AG08395 (cell line): ENCODE measurements at regions not wholly inside any gene's neighbourhood (a gene's known extent, or its start where the extent isn't known, plus 50 kb on each side); places are given as distances from the start of the nearest gene placed in this dataset.
"Not testable (repeated sequence)": the region's sequence is repeated elsewhere in the genome, so short reads cannot be mapped to it uniquely, and the experiment has no call there.

ENCODE experiments used
- DNase-seq: peaks from one replicate; pipeline ENCODE4 v3.0.0; 2012; ENCODE audit warnings: mixed read lengths, low spot score

- no peak for DNase-seq
Measured at GRCh38 chr21:29396951-29397455, 98.3 kb downstream of the BACH1 start.

- DNase-seq = no peak
Measured at GRCh38 chr21:29403301-29403700, 104.6 kb downstream of the BACH1 start.

DNA sequence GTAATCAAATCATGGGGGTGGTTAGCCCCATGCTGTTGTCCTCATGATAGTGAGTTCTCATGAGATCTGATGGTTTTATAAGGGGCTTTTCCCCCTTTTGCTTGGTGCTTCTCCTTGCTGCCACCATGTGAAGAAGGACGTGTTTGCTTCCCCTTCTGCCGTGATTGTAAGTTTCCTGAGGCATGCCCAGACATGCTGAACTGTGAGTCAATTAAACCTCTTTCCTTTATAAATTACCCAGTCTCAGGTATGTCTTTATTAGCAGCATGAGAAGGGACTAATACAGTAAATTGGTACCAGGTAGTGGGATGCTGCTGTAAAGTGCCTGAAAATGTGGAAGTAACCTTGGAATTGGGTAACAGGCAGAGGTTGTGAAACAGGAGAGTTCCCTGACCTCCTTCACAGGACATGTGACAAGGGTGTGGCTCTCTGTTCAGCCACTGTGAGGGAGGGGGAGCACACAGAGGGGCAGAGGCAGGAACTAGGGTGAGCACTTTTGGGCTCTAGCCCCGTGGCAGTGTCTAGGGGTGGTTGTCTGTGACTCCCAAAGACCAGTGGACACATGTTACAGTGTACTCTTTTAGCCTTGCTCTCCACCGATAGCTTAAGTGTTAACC is 105.3 kb downstream of the BACH1 start:
- DNase-seq = no peak

DNA sequence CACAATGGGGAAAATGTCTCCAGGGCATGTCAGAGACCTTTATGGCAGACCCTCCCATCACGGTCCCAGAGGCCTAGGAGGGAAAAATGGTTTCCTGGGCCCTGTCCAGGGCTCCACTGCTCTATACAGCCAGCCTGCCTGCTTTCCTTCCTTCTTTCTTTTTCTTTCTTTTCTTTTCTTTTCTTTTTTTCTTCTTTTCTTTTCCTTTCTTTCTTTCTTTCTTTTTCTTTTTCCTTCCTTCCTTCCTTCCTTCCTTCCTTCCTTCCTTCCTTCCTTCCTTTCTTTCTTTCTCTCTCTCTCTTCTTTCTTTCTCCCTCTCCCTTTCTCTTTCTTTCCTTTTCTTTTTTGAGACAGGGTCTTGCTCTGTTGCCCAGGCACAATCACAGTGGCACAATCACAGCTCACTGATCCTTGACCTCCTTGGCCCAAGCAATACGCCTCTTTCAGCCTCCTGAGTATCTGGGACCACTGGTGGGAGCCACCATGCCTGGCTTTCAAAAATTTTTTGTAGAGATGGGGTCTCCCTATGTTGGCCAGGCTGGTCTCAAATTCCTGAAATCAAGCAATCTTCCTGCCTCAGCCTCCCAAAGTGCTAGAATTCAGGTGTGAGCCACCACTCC is 106.9 kb downstream of the BACH1 start:
- DNase-seq = no peak

- no peak for DNase-seq
Measured at GRCh38 chr21:29406385-29406784, 107.7 kb downstream of the BACH1 start.

- DNase-seq = no peak
Measured at GRCh38 chr21:29407571-29407970, 108.8 kb downstream of the BACH1 start.

DNA sequence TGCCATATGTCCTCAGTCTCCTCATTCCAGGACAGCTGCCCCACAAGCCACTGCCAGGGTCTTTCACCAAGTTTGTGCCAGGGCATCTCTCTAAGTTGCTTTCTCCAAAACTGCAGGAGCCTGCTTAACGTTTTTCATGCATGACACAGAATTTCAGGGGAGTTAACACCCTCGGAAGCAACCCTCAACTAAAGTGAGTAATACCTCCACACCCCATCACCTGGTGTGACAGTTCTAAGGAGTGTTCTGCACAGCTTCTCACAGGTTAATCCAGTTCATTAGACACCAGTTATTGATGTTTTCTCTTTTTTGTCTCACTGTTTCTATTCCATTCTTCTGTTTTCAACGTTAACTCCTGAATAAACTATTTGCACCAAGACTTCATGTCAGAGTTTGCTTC is 115.0 kb downstream of the BACH1 start:
- no peak for DNase-seq

- no peak for DNase-seq
Measured at GRCh38 chr21:29416268-29416667, 117.5 kb downstream of the BACH1 start.

DNA sequence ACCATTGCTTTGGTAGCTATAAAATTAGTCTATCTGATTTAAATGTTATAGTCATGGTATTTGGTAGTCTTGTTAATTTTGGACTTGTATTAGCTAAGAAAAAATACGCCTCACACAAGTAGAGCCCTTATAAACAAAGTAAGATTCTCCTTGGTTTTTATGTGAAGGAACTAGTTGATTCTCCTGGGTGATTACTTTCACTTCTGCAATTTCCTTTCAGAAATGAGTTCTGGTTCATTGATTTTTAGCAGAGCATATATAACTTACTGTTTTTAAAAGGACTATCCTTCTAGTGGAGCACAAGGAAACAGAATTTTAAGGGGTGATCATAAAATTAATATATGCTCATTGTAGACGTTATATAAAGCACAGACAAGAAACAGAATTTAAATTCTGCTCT is 120.1 kb downstream of the BACH1 start:
- DNase-seq = no peak

- no peak for DNase-seq
Measured at GRCh38 chr21:29419422-29419821, 120.7 kb downstream of the BACH1 start.

GRCh38 chr21:29423099-29423870 is 124.6 kb downstream of the BACH1 start:
- no peak for DNase-seq

DNA sequence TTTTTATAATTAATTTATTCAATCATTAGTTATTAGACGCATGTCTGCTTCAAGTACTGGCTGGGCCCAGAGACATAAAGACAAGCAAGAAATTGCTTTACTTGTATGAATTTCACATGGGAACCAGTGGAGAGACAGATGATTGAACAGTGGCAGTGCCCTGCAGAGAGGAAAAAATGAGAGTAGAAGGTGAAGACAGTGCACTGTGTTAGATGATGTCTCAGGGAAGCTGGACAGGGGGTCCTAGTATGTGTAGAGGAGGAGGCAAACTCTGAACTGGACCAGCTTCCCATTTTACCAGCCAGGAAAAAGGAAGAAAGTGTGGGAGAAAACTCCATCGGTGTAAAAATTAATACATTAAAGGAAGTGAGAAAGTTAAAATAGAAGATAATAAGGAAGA is 126.0 kb downstream of the BACH1 start:
- no peak for DNase-seq

DNA sequence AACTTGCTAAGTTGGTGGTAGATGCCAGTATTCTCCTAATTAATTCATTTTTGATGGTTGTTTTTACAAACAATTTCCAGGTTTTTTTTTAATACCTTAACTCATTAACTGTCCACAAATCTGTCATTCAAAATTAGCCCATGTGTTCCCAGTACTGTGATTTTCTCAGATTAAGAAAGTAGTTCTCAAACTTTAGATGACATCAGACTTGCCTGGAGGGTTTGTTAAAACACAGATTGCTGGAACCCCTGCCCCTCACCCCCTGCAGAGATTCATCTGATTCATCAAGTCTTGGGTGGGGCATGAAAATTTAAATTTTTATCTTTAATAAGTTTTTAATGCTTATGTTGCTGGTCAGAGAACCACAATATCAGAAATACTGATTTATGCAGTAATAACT is 130.5 kb downstream of the BACH1 start:
- no peak for DNase-seq

DNA sequence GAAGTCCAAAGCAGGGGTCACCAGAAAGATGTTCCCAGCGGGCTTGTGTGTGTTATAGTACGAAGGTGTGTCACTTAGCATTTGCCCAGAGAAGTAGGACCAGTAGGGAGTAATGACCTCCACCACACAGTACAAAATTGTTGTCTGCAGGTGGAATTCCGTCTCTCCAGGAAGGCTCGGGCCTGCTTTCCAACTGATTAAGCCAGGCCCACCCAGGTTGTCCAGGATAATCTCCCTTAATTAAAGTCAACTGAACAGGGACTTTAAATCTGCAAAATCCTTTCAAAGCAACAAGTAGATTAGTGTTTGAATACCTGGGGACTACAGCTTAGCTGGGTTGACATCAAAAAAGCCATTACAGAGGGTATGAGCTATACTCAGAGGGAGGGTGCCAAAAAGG is 131.3 kb downstream of the BACH1 start:
- no peak for DNase-seq

DNA sequence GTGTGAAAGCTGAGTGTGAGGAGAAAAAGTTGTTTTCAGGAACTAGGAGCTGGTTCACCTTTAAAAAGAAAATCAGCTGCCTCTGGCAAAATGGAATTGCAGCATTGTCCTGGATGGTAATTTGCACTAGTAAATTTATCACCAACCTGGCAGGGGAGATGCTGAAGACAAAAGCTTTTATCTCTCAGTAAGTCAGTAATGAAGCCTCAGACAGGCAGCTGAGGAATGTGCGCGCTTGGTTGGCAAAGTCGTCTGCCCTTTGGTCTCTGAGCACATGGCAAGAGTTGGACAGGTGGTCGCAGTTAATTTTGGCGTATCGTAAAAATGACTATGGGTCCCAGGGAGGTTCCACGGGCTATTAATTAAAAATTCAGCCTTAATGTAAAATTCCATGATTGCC is 131.9 kb downstream of the BACH1 start:
- no peak for DNase-seq

DNA sequence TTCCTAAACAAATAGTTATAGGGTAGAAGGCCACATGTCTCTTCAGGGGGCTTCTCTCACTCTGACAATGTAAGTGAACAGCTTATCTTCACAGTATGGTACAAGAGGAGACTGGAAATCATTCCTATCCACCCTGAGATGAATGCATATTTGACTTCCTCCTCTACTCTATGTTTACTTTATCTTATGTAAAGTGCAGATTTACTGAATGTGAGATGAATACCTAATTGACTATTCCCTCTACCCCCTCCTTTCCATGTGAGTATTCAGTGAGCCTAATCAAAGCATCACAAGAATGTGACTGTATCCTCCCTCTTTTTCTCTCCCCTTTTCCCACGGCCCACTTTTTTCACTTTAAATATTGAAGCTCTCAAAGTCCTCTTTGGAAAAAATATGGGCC is 132.5 kb downstream of the BACH1 start:
- DNase-seq = no peak

DNA sequence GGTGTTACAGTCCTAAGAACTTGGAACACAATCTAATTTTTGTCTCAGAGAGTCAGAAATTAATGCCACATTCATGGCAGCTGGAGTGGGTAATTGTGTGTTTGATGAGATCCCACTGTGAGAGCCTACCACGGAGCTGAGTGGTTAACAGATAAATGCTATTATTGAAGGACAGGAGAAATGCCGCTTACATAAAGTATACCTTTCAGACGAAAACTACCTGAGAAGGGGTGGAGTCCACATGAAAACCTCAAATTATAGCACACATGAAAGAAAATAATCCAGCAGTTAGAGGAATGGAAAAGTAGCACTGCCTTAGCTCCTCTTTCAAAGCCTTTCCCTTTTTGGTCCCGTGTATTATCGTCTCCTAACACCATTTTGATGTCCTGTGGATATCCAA is 133.0 kb downstream of the BACH1 start:
- no peak for DNase-seq

DNA sequence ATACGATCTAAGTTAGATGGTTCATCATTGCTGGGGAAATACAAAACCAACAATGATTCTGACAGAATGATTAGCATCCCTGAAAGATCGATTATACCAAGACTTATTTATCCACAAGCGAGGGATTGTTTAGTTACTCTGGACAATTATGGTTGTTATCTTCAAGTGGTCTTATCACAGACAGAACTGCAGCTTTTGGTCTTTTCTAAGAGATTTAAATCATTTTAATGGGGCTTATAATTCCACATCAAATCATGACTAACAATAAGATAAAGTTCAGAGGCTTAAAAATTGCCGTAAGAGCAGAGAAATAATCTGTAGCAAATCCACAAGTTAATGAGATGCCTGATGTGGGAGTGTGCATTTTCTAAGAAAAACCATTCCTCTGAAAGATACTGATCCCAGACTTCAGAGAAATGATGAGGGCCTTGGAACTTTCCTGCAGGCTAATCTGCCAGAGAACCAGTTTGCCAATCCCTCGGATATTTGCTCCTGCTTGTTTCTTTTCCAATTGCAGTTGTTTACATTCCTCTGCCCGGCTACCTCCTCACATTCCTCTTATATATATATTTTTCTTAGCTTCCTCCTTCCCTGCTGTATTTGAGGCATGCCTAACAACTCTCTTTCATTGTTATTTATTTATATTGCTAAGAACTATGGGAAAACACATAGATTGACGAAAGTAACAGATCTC is 134.8 kb downstream of the BACH1 start:
- no peak for DNase-seq

DNA sequence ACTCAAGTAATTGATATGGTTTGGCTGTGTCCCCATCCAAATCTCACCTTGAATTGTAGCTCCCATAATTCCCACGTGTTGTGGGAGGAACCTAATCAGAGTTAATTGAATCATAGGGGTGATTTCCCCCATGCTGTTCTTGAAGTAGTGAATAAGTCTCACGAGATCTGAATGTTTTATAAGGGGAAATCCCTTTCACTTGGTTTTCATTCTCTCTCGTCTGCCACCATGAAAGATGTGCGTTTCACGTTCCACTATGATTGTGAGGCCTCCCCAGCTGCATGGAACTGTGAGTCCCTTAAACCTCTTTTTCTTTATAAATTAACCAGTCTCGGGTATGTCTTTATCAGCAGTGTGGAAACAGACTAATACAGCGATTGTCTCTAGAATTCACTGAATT is 135.4 kb downstream of the BACH1 start:
- no peak for DNase-seq

DNA sequence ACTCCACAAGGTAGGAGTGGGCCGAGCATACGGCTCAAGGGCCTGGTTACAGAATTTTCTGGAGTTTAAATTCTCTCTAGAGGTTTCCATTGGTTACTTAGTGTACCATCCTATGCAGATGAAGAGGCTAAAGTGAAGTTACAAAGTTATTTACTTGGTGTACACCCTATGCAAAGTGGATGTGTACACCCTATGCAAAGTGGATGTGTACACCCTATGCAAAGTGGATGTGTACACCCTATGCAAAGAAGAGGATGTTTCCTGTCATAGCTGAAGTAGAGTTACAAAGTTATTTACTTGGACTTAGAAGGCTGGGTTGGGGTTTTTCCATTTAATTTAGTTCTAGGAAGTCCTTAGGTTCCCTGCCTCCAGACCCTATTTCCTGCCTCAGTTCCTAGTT is 136.3 kb downstream of the BACH1 start:
- not testable (repeated sequence) for DNase-seq

DNA sequence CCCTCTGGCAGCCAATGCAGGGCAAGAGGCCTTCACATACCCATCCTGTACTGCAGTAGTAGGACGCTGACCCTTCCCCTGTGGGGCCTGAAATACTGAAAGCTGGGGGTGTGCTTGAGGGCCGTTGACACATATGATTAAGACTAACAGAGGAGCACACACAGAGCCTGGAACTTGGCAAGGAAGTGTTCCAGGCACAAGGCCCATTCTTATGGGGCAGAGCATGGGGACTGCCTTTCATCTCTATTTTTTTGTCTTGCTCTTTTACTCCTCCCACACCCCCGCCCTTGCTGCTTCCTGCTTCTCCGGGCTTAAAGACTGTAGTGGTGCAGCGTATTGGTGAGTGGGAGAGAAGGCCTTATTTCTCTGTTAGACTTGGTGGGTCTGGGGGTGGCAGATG is 137.4 kb downstream of the BACH1 start:
- no peak for DNase-seq

DNA sequence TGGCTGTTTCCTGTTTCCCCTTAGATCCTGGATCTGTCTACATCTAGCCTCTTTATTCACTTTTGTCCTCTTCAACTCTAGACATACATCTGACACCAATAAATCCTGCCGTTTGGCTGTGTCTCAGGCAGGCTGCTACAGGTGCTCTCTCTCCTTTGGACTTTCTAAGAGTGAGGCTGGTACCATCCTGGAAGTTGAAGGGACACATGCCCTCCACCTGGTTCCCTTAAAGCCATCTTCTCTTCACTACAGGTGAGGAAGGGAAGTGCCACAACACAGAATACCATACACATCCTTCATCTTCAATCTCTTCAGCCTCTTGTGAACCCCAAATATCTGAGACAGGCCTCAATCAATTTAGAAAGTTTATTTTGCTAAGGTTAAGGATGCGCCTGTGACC is 137.9 kb downstream of the BACH1 start:
- DNase-seq = no peak

DNA sequence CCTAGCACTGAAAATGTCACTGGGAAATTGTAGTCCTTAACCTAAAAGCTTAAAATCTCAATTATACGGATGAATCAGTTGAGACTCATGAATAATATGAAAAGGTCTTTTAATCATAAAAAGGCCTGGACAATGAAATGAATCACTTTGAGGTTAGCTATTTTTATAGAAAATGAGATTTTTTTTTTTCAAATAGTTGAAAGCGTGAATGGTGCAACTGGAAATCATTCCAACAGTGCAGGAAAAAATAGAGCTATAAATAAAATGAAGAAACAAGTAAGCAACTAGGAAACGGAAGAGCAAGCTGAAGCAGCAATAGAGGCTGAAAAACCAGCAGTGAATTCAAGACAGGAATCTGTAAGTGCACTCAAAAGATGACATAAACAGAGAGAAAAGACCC is 142.9 kb downstream of the BACH1 start:
- DNase-seq = peak; percentile 10
